Breast epithelium (tissue), 3 donors: ENCODE measurements at regions not wholly inside any gene's neighbourhood (a gene's known extent, or its start where the extent isn't known, plus 50 kb on each side); places are given as distances from the start of the nearest gene placed in this dataset.

Source experiments
- CTCF ChIP-seq, 3 donors: fragments of 450-650 bp; IDR thresholded peaks; one replicate each; pipeline ENCODE4 v1.5.1; 2016 to 2017; ENCODE audit warnings: antibody characterized with exemption in 3 of 3, mild to moderate bottlenecking in 3 of 3, moderate library complexity in 3 of 3
- POLR2A ChIP-seq: fragments of 450-650 bp; IDR thresholded peaks from one replicate; pipeline ENCODE4 v1.6.1; 2016; ENCODE audit warnings: antibody characterized with exemption, mild to moderate bottlenecking, moderate library complexity

GRCh38 chr12:77736219-77736965 is 94.3 kb upstream of the NAV3 start:
- TF ChIP-seq POLR2A (no peak), CTCF (IDR thresholded peaks at IDR 0.05) (no peak)
